ENCODE measurements at regions not wholly inside any gene's neighbourhood (a gene's known extent, or its start where the extent isn't known, plus 50 kb on each side); places are given as distances from the start of the nearest gene placed in this dataset.

DNA sequence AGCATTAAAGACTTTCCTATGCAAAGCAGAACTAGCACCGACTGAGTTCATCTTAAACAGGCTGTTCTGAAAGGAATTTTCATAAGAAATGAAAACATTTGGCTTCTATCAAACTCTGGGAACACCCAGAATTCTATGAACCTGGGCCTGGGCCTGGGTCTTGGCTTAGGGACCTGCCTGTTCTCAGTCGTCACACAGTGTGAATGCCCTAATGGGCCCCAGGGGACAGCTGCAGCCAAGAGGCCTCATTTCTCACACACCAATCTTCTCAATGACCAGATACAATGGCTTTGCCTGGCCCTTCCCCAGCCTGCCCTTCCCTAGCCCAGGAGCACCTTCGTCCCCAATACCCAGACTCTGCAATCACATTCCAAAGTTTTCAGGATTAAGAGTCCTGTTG is 234.9 kb upstream of the ARHGAP20 start:
- TF ChIP-seq, protein P1, sequence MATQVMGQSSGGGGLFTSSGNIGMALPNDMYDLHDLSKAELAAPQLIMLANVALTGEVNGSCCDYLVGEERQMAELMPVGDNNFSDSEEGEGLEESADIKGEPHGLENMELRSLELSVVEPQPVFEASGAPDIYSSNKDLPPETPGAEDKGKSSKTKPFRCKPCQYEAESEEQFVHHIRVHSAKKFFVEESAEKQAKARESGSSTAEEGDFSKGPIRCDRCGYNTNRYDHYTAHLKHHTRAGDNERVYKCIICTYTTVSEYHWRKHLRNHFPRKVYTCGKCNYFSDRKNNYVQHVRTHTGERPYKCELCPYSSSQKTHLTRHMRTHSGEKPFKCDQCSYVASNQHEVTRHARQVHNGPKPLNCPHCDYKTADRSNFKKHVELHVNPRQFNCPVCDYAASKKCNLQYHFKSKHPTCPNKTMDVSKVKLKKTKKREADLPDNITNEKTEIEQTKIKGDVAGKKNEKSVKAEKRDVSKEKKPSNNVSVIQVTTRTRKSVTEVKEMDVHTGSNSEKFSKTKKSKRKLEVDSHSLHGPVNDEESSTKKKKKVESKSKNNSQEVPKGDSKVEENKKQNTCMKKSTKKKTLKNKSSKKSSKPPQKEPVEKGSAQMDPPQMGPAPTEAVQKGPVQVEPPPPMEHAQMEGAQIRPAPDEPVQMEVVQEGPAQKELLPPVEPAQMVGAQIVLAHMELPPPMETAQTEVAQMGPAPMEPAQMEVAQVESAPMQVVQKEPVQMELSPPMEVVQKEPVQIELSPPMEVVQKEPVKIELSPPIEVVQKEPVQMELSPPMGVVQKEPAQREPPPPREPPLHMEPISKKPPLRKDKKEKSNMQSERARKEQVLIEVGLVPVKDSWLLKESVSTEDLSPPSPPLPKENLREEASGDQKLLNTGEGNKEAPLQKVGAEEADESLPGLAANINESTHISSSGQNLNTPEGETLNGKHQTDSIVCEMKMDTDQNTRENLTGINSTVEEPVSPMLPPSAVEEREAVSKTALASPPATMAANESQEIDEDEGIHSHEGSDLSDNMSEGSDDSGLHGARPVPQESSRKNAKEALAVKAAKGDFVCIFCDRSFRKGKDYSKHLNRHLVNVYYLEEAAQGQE (IDR thresholded peaks at IDR 0.05; ENCODE audit: insufficient read depth in 1 of 2, low read depth in 2 of 2, low read length in 1 of 2), result no peak
- TF ChIP-seq SIN3A (IDR thresholded peaks at IDR 0.05; ENCODE audit: borderline replicate concordance, insufficient read depth, low read depth, low read length), result no peak
- TF ChIP-seq TCF7L2 (IDR thresholded peaks at IDR 0.05; ENCODE audit: low read depth, low read length), result no peak
- no peak for TF ChIP-seq POLR2AphosphoS5 (IDR thresholded peaks at IDR 0.05; ENCODE audit: low read depth, low read length)
- TF ChIP-seq, protein P2, sequence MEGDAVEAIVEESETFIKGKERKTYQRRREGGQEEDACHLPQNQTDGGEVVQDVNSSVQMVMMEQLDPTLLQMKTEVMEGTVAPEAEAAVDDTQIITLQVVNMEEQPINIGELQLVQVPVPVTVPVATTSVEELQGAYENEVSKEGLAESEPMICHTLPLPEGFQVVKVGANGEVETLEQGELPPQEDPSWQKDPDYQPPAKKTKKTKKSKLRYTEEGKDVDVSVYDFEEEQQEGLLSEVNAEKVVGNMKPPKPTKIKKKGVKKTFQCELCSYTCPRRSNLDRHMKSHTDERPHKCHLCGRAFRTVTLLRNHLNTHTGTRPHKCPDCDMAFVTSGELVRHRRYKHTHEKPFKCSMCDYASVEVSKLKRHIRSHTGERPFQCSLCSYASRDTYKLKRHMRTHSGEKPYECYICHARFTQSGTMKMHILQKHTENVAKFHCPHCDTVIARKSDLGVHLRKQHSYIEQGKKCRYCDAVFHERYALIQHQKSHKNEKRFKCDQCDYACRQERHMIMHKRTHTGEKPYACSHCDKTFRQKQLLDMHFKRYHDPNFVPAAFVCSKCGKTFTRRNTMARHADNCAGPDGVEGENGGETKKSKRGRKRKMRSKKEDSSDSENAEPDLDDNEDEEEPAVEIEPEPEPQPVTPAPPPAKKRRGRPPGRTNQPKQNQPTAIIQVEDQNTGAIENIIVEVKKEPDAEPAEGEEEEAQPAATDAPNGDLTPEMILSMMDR (IDR thresholded peaks at IDR 0.05), result no peak
- Histone ChIP-seq H3K4me1 (ENCODE audit: control insufficient read depth, insufficient read depth, low read length) (no peaks in the 10 kb centered on the region), H3K27me3 (ENCODE audit: control insufficient read depth, insufficient read depth, low read length) (no peaks in the 10 kb centered on the region), H3K4me3 (ENCODE audit: low read depth in 2 of 2, low read length in 2 of 2) (no peak overlapping the region), H3K36me3 (ENCODE audit: control insufficient read depth, insufficient read depth, low read length) (no peaks in the 10 kb centered on the region), H3K27ac (ENCODE audit: low read length) (no peak overlapping the region), H3K9me3 (ENCODE audit: control insufficient read depth, insufficient read depth, low read depth, low read length) (no peaks in the 10 kb centered on the region)
- no TSS peak for BruUV-seq (replicated peaks)
- in situ Hi-C loops (cut with HindIII; ENCODE audit: low pct_unique_long_range_greater_than_20kb, low sequenced_read_pairs), result no loop called here
- ATAC-seq (no peak), DNase-seq (ENCODE audit: low read depth, low spot score) (no peak)
- intact Hi-C loops (cut with micrococcal nuclease; ENCODE audit: unreplicated experiment), result no loop called here
- POLR2A ChIA-PET, result no interaction called here
- CTCF ChIA-PET, result no interaction called here

DNA sequence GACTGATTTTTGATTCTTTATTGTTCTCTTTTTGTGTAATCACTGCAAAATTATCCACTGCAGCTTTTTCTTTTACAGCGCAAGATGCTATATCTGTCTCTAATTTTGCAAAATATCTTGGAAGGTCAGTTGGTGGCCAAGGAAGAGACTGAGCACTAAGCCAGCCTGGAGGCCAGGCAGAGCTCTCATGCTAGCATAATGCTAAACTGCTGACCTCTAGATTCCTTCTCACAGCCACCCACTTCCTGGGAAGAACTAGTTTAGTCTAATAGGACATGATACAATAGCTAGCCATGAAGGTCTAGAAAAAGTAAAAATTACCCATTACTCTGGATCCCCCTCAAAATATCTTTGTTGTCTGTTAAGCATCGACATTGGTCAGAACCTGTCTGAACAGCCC is 227.2 kb upstream of the ARHGAP20 start:
- no peak overlapping the region for H3K4me3 ChIP-seq (ENCODE audit: low read depth in 2 of 2, low read length in 2 of 2)
- no peak overlapping the region for H3K27ac ChIP-seq (ENCODE audit: low read length)
- ATAC-seq, result no peak
- no peaks in the 10 kb centered on the region for H3K4me1 ChIP-seq (ENCODE audit: control insufficient read depth, insufficient read depth, low read length)
- H3K9me3 ChIP-seq (ENCODE audit: control insufficient read depth, insufficient read depth, low read depth, low read length), result no peaks in the 10 kb centered on the region
- intact Hi-C loops (cut with micrococcal nuclease; ENCODE audit: unreplicated experiment), result no loop called here
- POLR2A ChIA-PET, result interaction anchor here (0.5 kb wide), 1 partner anchor 10 kb away, joined by 4 read pairs; no protein-coding TSS in a partner anchor
- H3K36me3 ChIP-seq (ENCODE audit: control insufficient read depth, insufficient read depth, low read length), result no peaks in the 10 kb centered on the region
- in situ Hi-C loops (cut with HindIII; ENCODE audit: low pct_unique_long_range_greater_than_20kb, low sequenced_read_pairs), result no loop called here
- TF ChIP-seq, protein P1 (IDR thresholded peaks at IDR 0.05; ENCODE audit: insufficient read depth in 1 of 2, low read depth in 2 of 2, low read length in 1 of 2), result no peak
- TF ChIP-seq POLR2AphosphoS5 (IDR thresholded peaks at IDR 0.05; ENCODE audit: low read depth, low read length), result no peak
- TF ChIP-seq, protein P2 (IDR thresholded peaks at IDR 0.05), result no peak
- no peak for TF ChIP-seq TCF7L2 (IDR thresholded peaks at IDR 0.05; ENCODE audit: low read depth, low read length)
- no peak for TF ChIP-seq SIN3A (IDR thresholded peaks at IDR 0.05; ENCODE audit: borderline replicate concordance, insufficient read depth, low read depth, low read length)
- H3K27me3 ChIP-seq (ENCODE audit: control insufficient read depth, insufficient read depth, low read length), result no peaks in the 10 kb centered on the region
- no peak for DNase-seq (ENCODE audit: low read depth, low spot score)
- CTCF ChIA-PET, result no interaction called here
- no TSS peak for BruUV-seq (replicated peaks)
